BE2C (cell line): ENCODE measurements at regions not wholly inside any gene's neighbourhood (a gene's known extent, or its start where the extent isn't known, plus 50 kb on each side); places are given as distances from the start of the nearest gene placed in this dataset.

ENCODE experiments used
- DNase-seq: peaks from one replicate; pipeline ENCODE4 v3.0.0-alpha.2; 2020
- H3K27me3 ChIP-seq: fragments of 250-450 bp; sonication (Bioruptor Pico); 2 replicates; pipeline ENCODE4 v1.5.1; 2020; ENCODE audit warnings: mild to moderate bottlenecking
- H3K36me3 ChIP-seq: fragments of 250-450 bp; sonication (Bioruptor Pico); 2 replicates; pipeline ENCODE4 v1.5.1; 2020; ENCODE audit warnings: mild to moderate bottlenecking
- H3K4me1 ChIP-seq: fragments of 250-450 bp; sonication (Bioruptor Pico); 2 replicates; pipeline ENCODE4 v1.5.1; 2020
- H3K4me3 ChIP-seq: 2 replicates; pipeline ENCODE4 v1.5.1; 2011; ENCODE audit warnings: low read depth, low read length
- H3K9me3 ChIP-seq: fragments of 250-450 bp; sonication (Bioruptor Pico); 2 replicates; pipeline ENCODE4 v1.5.1; 2020
- CTCF ChIP-seq: IDR thresholded peaks from 2 replicates; pipeline ENCODE4 v1.5.1; 2012; ENCODE audit warnings: mild to moderate bottlenecking, low read depth, low read length

GRCh38 chr2:220440731-220441130 is 813.3 kb downstream of the SLC4A3 start:
- Histone ChIP-seq H3K4me1 (no peaks in the 10 kb centered on the region), H3K27me3 (no peaks in the 10 kb centered on the region), H3K4me3 (no peak overlapping the region), H3K36me3 (no peaks in the 10 kb centered on the region), H3K9me3 (no peaks in the 10 kb centered on the region)
- no peak for DNase-seq
- no peak for TF ChIP-seq CTCF

GRCh38 chr2:220441404-220441803 is 814.0 kb downstream of the SLC4A3 start:
- Histone ChIP-seq H3K9me3 (no peaks in the 10 kb centered on the region), H3K27me3 (no peaks in the 10 kb centered on the region), H3K4me1 (no peaks in the 10 kb centered on the region), H3K4me3 (no peak overlapping the region), H3K36me3 (no peaks in the 10 kb centered on the region)
- TF ChIP-seq CTCF: no peak
- no peak for DNase-seq

- H3K4me3 ChIP-seq: no peak overlapping the region
- H3K27me3 ChIP-seq: no peaks in the 10 kb centered on the region
- H3K4me1 ChIP-seq: no peaks in the 10 kb centered on the region
- H3K36me3 ChIP-seq: no peaks in the 10 kb centered on the region
- H3K9me3 ChIP-seq: no peaks in the 10 kb centered on the region
- DNase-seq: no peak
- no peak for TF ChIP-seq CTCF
These were observed 814.6 kb downstream of the SLC4A3 start for GRCh38 chr2:220442012-220442411.

GRCh38 chr2:220445429-220446105 is 818.1 kb downstream of the SLC4A3 start:
- Histone ChIP-seq H3K36me3 (no peaks in the 10 kb centered on the region), H3K4me1 (no peaks in the 10 kb centered on the region), H3K27me3 (no peaks in the 10 kb centered on the region), H3K4me3 (no peak overlapping the region), H3K9me3 (no peaks in the 10 kb centered on the region)
- no peak for TF ChIP-seq CTCF
- DNase-seq: no peak

- TF ChIP-seq CTCF: no peak
- H3K4me1 ChIP-seq: no peaks in the 10 kb centered on the region
These were observed 818.8 kb downstream of the SLC4A3 start for GRCh38 chr2:220446106-220446712.

GRCh38 chr2:220450846-220451245 is 823.4 kb downstream of the SLC4A3 start:
- Histone ChIP-seq H3K27me3 (no peaks in the 10 kb centered on the region), H3K4me1 (no peaks in the 10 kb centered on the region), H3K36me3 (no peaks in the 10 kb centered on the region), H3K9me3 (no peaks in the 10 kb centered on the region), H3K4me3 (no peak overlapping the region)
- DNase-seq: no peak
- no peak for TF ChIP-seq CTCF

More at GRCh38 chr2:220446106-220446712, 818.8 kb downstream of the SLC4A3 start:
- Histone ChIP-seq H3K27me3 (no peaks in the 10 kb centered on the region), H3K4me3 (no peak overlapping the region), H3K9me3 (no peaks in the 10 kb centered on the region), H3K36me3 (no peaks in the 10 kb centered on the region)
- DNase-seq: peak; percentile 5
